Pancreas (tissue), 10 donors: ENCODE measurements at regions not wholly inside any gene's neighbourhood (a gene's known extent, or its start where the extent isn't known, plus 50 kb on each side); places are given as distances from the start of the nearest gene placed in this dataset.
"Not testable (repeated sequence)": the region's sequence is repeated elsewhere in the genome, so short reads cannot be mapped to it uniquely, and the experiment has no call there.

Experiments used
- ATAC-seq, 4 donors: fragments of 200-7000 bp; cut with Tn5 transposase; one replicate each; pipeline versions ENCODE4 v1.8.0 to v1.9.1; 2020; ENCODE audit warnings: mild to moderate bottlenecking in 4 of 4, moderate library complexity in 4 of 4
- DNase-seq, 6 donors: peaks; one replicate each; pipeline ENCODE4 v3.0.0-alpha.2; 2020
- FAIRE-seq: peaks from 2 replicates; lab custom pipeline; 2012; peaks lifted over from hg19 to GRCh38; lab: Jason Lieb, UNC
- H3K27ac ChIP-seq, 4 donors: fragments of 200-600 bp; sonication (generic); 1 replicate in 3 of 4; 2 replicates in 1 of 4; pipeline versions ENCODE4 v1.5.0 to v1.8.0; 2020
- H3K27me3 ChIP-seq, 4 donors: fragments of 200-600 bp; one replicate each; pipeline ENCODE4 v1.8.0; 2021
- H3K36me3 ChIP-seq, 3 donors: fragments of 200-600 bp; sonication (generic) in 1 of 3; one replicate each; pipeline versions ENCODE4 v1.5.0 to v1.8.0; 2020 to 2021
- H3K4me1 ChIP-seq, 3 donors: fragments of 200-600 bp; one replicate each; pipeline ENCODE4 v1.8.0; 2021
- H3K4me3 ChIP-seq, 4 donors: fragments of 200-600 bp; sonication (generic) in 2 of 4; one replicate each; pipeline versions ENCODE4 v1.5.0 to v1.8.0; 2020 to 2021
- H3K9me3 ChIP-seq, 4 donors: fragments of 200-600 bp; one replicate each; pipeline ENCODE4 v1.8.0; 2021
- CTCF ChIP-seq, 4 donors: fragments of 200-600 bp; sonication (generic) in 3 of 4; IDR thresholded peaks; one replicate each; pipeline versions ENCODE4 v1.5.0 to v1.8.0; 2021; ENCODE audit warnings: antibody characterized with exemption in 4 of 4
- WGBS, 2 donors: extraction: QIAGEN DNeasy Blood & Tissue Kit; methylation state at CpG; one replicate each; pipeline ENCODE4 v1.1.7; 2013; 5-methylcytosine and 5-hydroxymethylcytosine counted together
- intact Hi-C, 3 donors: fragments of 100-400 bp; cut with DNase I; formaldehyde crosslinking; loops; one replicate each; pipeline versions ENCODE4 v1.11.1 to v1.14.2; 2022
- donor health status: healthy with polysubstance abuse.
- donor health status: DM: no; HTN: no; CAD: no; lungs with moderate emphysema.
- donor health status: DM: no; HTN: no; CAD: no.
- donor health status: control.
- donor health status: control.
- donor health status: Bipolar disorder and iron deficiency.
- donor health status: DM: yes; HTN: yes; CAD: no.
- donor health status: DM: no; HTN: no; CAD: no.
- donor health status: DM: no; HTN: no; CAD: no.
- donor health status: DM: yes; HTN: yes; CAD: no.

- H3K4me1 ChIP-seq, result no peaks in the 10 kb centered on the region
- no peak for DNase-seq
- no peaks in the 10 kb centered on the region for H3K36me3 ChIP-seq
- H3K27ac ChIP-seq, result no peak overlapping the region
- intact Hi-C loops, result no loop called here
- no peak for ATAC-seq
- 61 to 67% methylated on average over 2 of the region's 2 CpGs for WGBS, 2 donors
- no peaks in the 10 kb centered on the region for H3K27me3 ChIP-seq
- no peak for TF ChIP-seq CTCF (IDR thresholded peaks at IDR 0.05)
- no peaks in the 10 kb centered on the region for H3K9me3 ChIP-seq
- H3K4me3 ChIP-seq, result no peak overlapping the region
- no peak for FAIRE-seq
These were observed 177.9 kb upstream of the CCNG1 start for GRCh38 chr5:163259495-163259894.

- intact Hi-C loops, result no loop called here
These were observed 176.9 kb upstream of the CCNG1 start for GRCh38 chr5:163260471-163260870.

GRCh38 chr5:163260961-163261360, 176.4 kb upstream of the CCNG1 start:
- no peaks in the 10 kb centered on the region for H3K9me3 ChIP-seq
- FAIRE-seq (no peak), DNase-seq (no peak), ATAC-seq (no peak)
- H3K27me3 ChIP-seq, result no peaks in the 10 kb centered on the region
- TF ChIP-seq CTCF (IDR thresholded peaks at IDR 0.05), result no peak
- no peaks in the 10 kb centered on the region for H3K4me1 ChIP-seq
- no peak overlapping the region for H3K4me3 ChIP-seq
- intact Hi-C loops, result no loop called here
- H3K36me3 ChIP-seq, result no peaks in the 10 kb centered on the region
- H3K27ac ChIP-seq, result no peak overlapping the region
- 32 to 47% methylated on average over 1 of the region's 1 CpG for WGBS, 2 donors

More at GRCh38 chr5:163260471-163260870, 176.9 kb upstream of the CCNG1 start:
- no peak for FAIRE-seq
- no peaks in the 10 kb centered on the region for H3K27me3 ChIP-seq
- H3K9me3 ChIP-seq, result no peaks in the 10 kb centered on the region
- no peak for DNase-seq
- WGBS, 2 donors, result 72 to 84% methylated on average over 2 of the region's 2 CpGs
- no peak for TF ChIP-seq CTCF (IDR thresholded peaks at IDR 0.05)
- H3K4me3 ChIP-seq, result no peak overlapping the region
- no peaks in the 10 kb centered on the region for H3K4me1 ChIP-seq
- H3K36me3 ChIP-seq, result no peaks in the 10 kb centered on the region
- ATAC-seq, result no peak
- no peak overlapping the region for H3K27ac ChIP-seq

GRCh38 chr5:163261647-163262269, 175.6 kb upstream of the CCNG1 start:
- H3K27ac ChIP-seq, result no peak overlapping the region
- H3K4me3 ChIP-seq, result no peak overlapping the region
- FAIRE-seq, result no peak
- intact Hi-C loops, result no loop called here
- WGBS, 2 donors, result 64 to 70% methylated on average over 5 of the region's 5 CpGs
- H3K36me3 ChIP-seq, result no peaks in the 10 kb centered on the region
- no peaks in the 10 kb centered on the region for H3K27me3 ChIP-seq
- DNase-seq, result no peak
- H3K4me1 ChIP-seq, result no peaks in the 10 kb centered on the region
- ATAC-seq, result no peak
- TF ChIP-seq CTCF (IDR thresholded peaks at IDR 0.05), result no peak
- no peaks in the 10 kb centered on the region for H3K9me3 ChIP-seq

- 70 to 85% methylated on average over 5 of the region's 5 CpGs for WGBS, 2 donors
- H3K27me3 ChIP-seq, H3K27ac ChIP-seq, H3K4me3 ChIP-seq, H3K4me1 ChIP-seq, ATAC-seq, H3K9me3 ChIP-seq, intact Hi-C loops, DNase-seq, FAIRE-seq, H3K36me3 ChIP-seq: not testable (repeated sequence)
These were observed 171.1 kb upstream of the CCNG1 start for GRCh38 chr5:163266249-163266648.
